ENCODE measurements at regions not wholly inside any gene's neighbourhood (a gene's known extent, or its start where the extent isn't known, plus 50 kb on each side); places are given as distances from the start of the nearest gene placed in this dataset.

DNA sequence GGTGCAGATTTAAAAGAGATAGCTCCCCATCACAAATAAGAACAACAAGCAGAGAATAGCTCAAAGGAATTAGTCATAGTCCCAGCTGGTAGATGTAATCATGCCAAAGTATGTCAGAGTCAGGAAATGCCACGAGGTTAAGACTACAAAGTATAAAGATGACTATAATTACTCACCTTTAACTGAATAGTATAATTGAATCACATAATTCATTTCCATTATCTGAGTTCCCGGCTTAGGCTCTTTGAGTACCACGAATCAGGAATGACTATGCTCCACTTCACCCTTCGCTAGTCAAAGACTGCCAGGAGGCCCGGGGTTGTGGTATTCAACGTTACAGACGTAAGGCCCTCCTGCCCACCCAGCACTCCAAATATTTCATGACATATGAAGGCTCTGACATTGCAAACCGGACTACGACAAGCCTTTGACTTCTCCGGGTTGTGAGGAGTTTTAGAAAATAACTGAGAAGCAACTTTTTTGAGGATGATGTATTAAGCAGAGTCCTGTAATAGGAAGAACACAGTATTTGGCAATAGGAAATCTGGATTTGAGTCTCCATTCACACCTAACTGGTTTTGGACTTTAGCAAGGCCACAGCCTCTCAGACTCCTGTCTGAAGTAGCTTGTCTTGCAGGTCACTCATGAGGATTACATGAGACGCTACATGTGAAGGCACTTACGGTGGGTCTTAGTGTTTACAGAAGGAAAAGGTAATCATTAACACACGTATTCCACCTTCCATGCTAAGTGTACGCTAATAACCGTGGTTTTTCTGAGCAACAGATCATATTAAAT, 64.6 kb downstream of the ENC1 start:
- DNase-seq (ENCODE audit: low read depth, low spot score), result peak; percentile 89
- Histone ChIP-seq H3K9ac (replicated peaks; ENCODE audit: extremely low read depth, insufficient read depth, low read length) (peak overlapping the region; percentile 49), H3K9me1 (replicated peaks; ENCODE audit: control insufficient read depth, extremely low read depth, insufficient read depth, low read length) (no peaks in the 10 kb centered on the region), H3K36me3 (ENCODE audit: control insufficient read depth in 2 of 2, extremely low read depth in 1 of 2, insufficient read depth in 2 of 2, low read length in 2 of 2) (no peaks in the 10 kb centered on the region), H3K4me3 (replicated peaks in 1 of 3; ENCODE audit: insufficient read depth in 1 of 3, low read depth in 1 of 3, low read length in 3 of 3) (no peak overlapping the region), H4K20me1 (replicated peaks; ENCODE audit: control insufficient read depth, extremely low read depth, insufficient read depth, low read length) (no peaks in the 10 kb centered on the region), H3K27ac (ENCODE audit: insufficient read depth, low read depth, low read length) (peak overlapping the region; percentile 73), H3K4me2 (ENCODE audit: insufficient read depth, low read length) (peak overlapping the region; percentile 88), H3K79me2 (ENCODE audit: control insufficient read depth, insufficient read depth, low read length) (no peaks in the 10 kb centered on the region), H3K4me1 (ENCODE audit: control insufficient read depth, extremely low read depth, insufficient read depth, low read length) (peaks cover 26% of the 10 kb centered on the region), H2AFZ (ENCODE audit: low read depth, low read length) (no peak overlapping the region), H3K9me3 (replicated peaks; ENCODE audit: control insufficient read depth, insufficient read depth, low read length) (no peaks in the 10 kb centered on the region), H3K27me3 (ENCODE audit: control insufficient read depth in 2 of 2, insufficient read depth in 2 of 2, low read length in 2 of 2) (no peaks in the 10 kb centered on the region)
- FAIRE-seq, result peak; percentile 88
- ChIA-PET CTCF (interaction anchor here (0.6 to 2.3 kb wide), 13 partner anchors 9 to 541 kb away, joined by 3 to 21 read pairs (median 4); partner anchors contain the start of gene ENC1), POLR2A (interaction anchor here (0.9 to 1.1 kb wide), 3 partner anchors 19 to 65 kb away, joined by 3 to 8 read pairs (median 4); partner anchors contain the start of gene ENC1)
- intact Hi-C loops (cut with micrococcal nuclease) (loop anchor here (1.0 to 2.0 kb wide), 6 partner anchors 19 to 161 kb away; partner anchors contain the start of gene ENC1), dilution Hi-C loops (cut with MboI; ENCODE audit: extremely low pct_ligation_motif_present, low sequenced_read_pairs) (no loop called here)
- BruUV-seq (replicated peaks), result TSS peak; percentile 99
- TF ChIP-seq, protein P1, sequence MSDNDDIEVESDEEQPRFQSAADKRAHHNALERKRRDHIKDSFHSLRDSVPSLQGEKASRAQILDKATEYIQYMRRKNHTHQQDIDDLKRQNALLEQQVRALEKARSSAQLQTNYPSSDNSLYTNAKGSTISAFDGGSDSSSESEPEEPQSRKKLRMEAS (IDR thresholded peaks at IDR 0.05; ENCODE audit: insufficient read depth, insufficient read length), result no peak
- peak; percentile 96 for TF ChIP-seq JUN (IDR thresholded peaks at IDR 0.05; ENCODE audit: borderline replicate concordance, insufficient read depth, insufficient read length, low read depth)
- peak; percentile 93 for TF ChIP-seq FOS (IDR thresholded peaks at IDR 0.05; ENCODE audit: borderline replicate concordance, insufficient read depth, low read length)
- TF ChIP-seq MYC (IDR thresholded peaks at IDR 0.05; ENCODE audit: low read depth, low read length), result no peak
- TF ChIP-seq GATA2 (IDR thresholded peaks at IDR 0.05; ENCODE audit: insufficient read depth, insufficient read length, low read depth, low read length), result peak; percentile 93
- TF ChIP-seq POLR2AphosphoS5 (IDR thresholded peaks at IDR 0.05; ENCODE audit: insufficient read depth, low read depth, low read length), result peak; percentile 88
- peak; percentile 55 for TF ChIP-seq POLR2A (IDR thresholded peaks at IDR 0.05; ENCODE audit: low read depth, low read length)
- TF ChIP-seq, protein P2, sequence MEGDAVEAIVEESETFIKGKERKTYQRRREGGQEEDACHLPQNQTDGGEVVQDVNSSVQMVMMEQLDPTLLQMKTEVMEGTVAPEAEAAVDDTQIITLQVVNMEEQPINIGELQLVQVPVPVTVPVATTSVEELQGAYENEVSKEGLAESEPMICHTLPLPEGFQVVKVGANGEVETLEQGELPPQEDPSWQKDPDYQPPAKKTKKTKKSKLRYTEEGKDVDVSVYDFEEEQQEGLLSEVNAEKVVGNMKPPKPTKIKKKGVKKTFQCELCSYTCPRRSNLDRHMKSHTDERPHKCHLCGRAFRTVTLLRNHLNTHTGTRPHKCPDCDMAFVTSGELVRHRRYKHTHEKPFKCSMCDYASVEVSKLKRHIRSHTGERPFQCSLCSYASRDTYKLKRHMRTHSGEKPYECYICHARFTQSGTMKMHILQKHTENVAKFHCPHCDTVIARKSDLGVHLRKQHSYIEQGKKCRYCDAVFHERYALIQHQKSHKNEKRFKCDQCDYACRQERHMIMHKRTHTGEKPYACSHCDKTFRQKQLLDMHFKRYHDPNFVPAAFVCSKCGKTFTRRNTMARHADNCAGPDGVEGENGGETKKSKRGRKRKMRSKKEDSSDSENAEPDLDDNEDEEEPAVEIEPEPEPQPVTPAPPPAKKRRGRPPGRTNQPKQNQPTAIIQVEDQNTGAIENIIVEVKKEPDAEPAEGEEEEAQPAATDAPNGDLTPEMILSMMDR (IDR thresholded peaks at IDR 0.05; ENCODE audit: extremely low read depth in 1 of 2, insufficient read depth in 1 of 2, low read depth in 1 of 2, low read length in 2 of 2), result no peak
- no peak for TF ChIP-seq EZH2 (IDR thresholded peaks at IDR 0.05; ENCODE audit: borderline replicate concordance, low read depth, low read length, severe bottlenecking)

Data from endothelial cell of umbilical vein (primary cell).